ENCODE measurements at regions not wholly inside any gene's neighbourhood (a gene's known extent, or its start where the extent isn't known, plus 50 kb on each side); places are given as distances from the start of the nearest gene placed in this dataset.

- TF ChIP-seq SIX5 (IDR thresholded peaks at IDR 0.05; ENCODE audit: low read depth, low read length, severe bottlenecking) (no peak), SUPT20H (IDR thresholded peaks at IDR 0.05; ENCODE audit: borderline replicate concordance, control insufficient read depth, low read depth, low read length) (no peak), REST (IDR thresholded peaks at IDR 0.05; ENCODE audit: low read depth, low read length) (no peak), EED (IDR thresholded peaks at IDR 0.05; ENCODE audit: low read depth) (no peak), NR2F1 (conservative IDR thresholded peaks at IDR 0.05) (no peak), PAX5 (IDR thresholded peaks at IDR 0.05; ENCODE audit: borderline replicate concordance, low read depth, low read length) (no peak), CREB1 (IDR thresholded peaks at IDR 0.05; ENCODE audit: low read depth) (no peak), ZNF592 (IDR thresholded peaks at IDR 0.05) (no peak), EGR1 (IDR thresholded peaks at IDR 0.05; ENCODE audit: borderline replicate concordance in 1 of 2, low read depth in 2 of 2, low read length in 2 of 2) (no peak), ATF7 (IDR thresholded peaks at IDR 0.05; ENCODE audit: low read depth) (no peak)
- TF ChIP-seq, protein P1, sequence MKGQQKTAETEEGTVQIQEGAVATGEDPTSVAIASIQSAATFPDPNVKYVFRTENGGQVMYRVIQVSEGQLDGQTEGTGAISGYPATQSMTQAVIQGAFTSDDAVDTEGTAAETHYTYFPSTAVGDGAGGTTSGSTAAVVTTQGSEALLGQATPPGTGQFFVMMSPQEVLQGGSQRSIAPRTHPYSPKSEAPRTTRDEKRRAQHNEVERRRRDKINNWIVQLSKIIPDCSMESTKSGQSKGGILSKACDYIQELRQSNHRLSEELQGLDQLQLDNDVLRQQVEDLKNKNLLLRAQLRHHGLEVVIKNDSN (IDR thresholded peaks at IDR 0.05; ENCODE audit: borderline replicate concordance, extremely low read length, insufficient read depth, low read depth, low read length), result no peak
Observed at GRCh38 chr3:98957681-98958080, 56.2 kb upstream of the DCBLD2 start (continued).
